K562 (cell line): ENCODE measurements at regions not wholly inside any gene's neighbourhood (a gene's known extent, or its start where the extent isn't known, plus 50 kb on each side); places are given as distances from the start of the nearest gene placed in this dataset.

Source experiments
- ARID3B ChIP-seq: fragments of 250-450 bp; sonication (Bioruptor Pico); IDR thresholded peaks from 2 replicates; pipeline ENCODE4 v1.4.0; 2020; ENCODE audit warnings: borderline replicate concordance
- DEAF1 ChIP-seq: fragments of 450-650 bp; formaldehyde crosslinking; IDR thresholded peaks from 2 replicates; pipeline ENCODE4 v1.4.0; 2020; ENCODE audit warnings: mild to moderate bottlenecking, moderate library complexity
- EZH2 ChIP-seq: IDR thresholded peaks from 2 replicates; pipeline ENCODE4 v1.6.1; 2012; ENCODE audit warnings: low read depth, mild to moderate bottlenecking, inconsistent platforms, low read length, borderline replicate concordance
- FOXJ2 ChIP-seq: fragments of 200-800 bp; sonication (Bioruptor generic); IDR thresholded peaks from 2 replicates; pipeline ENCODE4 v1.6.1; 2016; ENCODE audit warnings: missing genetic modification characterization, missing compliant biosample characterization
- GTF2A2 ChIP-seq: IDR thresholded peaks from 2 replicates; pipeline ENCODE4 v1.6.1; 2016; ENCODE audit warnings: mild to moderate bottlenecking, missing genetic modification characterization, missing compliant biosample characterization
- HBP1 ChIP-seq: fragments of 450-650 bp; formaldehyde crosslinking; IDR thresholded peaks from 2 replicates; pipeline ENCODE4 v1.4.0; 2022; ENCODE audit warnings: missing genetic modification characterization
- ZBTB9 ChIP-seq: fragments of 450-650 bp; formaldehyde crosslinking; IDR thresholded peaks from 2 replicates; pipeline ENCODE4 v1.4.0; 2020; ENCODE audit warnings: mild to moderate bottlenecking, moderate library complexity
- ZC3H8 ChIP-seq: fragments of 450-650 bp; IDR thresholded peaks from 2 replicates; pipeline ENCODE4 v1.6.1; 2017
- ZNF586 ChIP-seq: fragments of 450-650 bp; formaldehyde crosslinking; conservative IDR thresholded peaks from 2 replicates; pipeline ENCODE4 v1.4.0; 2020; ENCODE audit warnings: mild to moderate bottlenecking, moderate library complexity

- TF ChIP-seq DEAF1 (no peak), ZC3H8 (no peak), ARID3B (no peak), EZH2 (no peak), ZNF586 (CRISPR knock-in tag) (no peak), HBP1 (CRISPR knock-in tag) (no peak), ZBTB9 (CRISPR knock-in tag) (no peak), GTF2A2 (no peak), FOXJ2 (tag) (no peak)
These were observed 89.2 kb upstream of the SNRK start (continued) for GRCh38 chr3:43197181-43197580.
